Fibroblast of the conjunctiva (primary cell): ENCODE measurements at regions not wholly inside any gene's neighbourhood (a gene's known extent, or its start where the extent isn't known, plus 50 kb on each side); places are given as distances from the start of the nearest gene placed in this dataset.
"Not testable (repeated sequence)": the region's sequence is repeated elsewhere in the genome, so short reads cannot be mapped to it uniquely, and the experiment has no call there.

ENCODE experiments used
- DNase-seq: peaks from one replicate; pipeline ENCODE4 v3.0.0-alpha.2; 2010; ENCODE audit warnings: low read depth

DNA sequence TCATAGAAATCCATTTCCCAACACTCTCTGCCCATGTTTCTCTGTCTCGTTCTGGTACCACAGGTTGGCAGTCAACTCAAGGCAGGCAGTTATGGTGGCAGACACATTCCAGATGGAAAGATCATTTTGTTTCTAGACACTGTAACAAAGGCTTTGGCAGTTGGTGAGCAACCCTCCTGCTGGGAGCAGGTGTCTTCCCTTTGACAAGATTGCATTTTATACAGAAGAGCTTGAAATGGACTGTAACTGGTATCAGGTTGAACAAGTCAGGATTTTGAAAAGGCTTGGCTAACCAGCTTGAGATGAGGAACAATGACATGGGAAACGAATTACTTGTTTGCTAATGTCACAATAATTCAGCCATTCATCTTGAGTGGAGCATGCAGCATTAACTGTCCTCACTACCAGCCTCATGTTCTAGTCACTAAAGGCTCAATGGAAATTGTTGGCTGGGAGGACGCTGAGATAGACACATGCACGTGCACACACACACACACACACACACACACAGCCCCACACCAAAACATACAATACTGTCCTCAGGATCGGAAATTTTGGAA lies 170.0 kb downstream of the SEMA6D start:
- DNase-seq, result no peak

DNA sequence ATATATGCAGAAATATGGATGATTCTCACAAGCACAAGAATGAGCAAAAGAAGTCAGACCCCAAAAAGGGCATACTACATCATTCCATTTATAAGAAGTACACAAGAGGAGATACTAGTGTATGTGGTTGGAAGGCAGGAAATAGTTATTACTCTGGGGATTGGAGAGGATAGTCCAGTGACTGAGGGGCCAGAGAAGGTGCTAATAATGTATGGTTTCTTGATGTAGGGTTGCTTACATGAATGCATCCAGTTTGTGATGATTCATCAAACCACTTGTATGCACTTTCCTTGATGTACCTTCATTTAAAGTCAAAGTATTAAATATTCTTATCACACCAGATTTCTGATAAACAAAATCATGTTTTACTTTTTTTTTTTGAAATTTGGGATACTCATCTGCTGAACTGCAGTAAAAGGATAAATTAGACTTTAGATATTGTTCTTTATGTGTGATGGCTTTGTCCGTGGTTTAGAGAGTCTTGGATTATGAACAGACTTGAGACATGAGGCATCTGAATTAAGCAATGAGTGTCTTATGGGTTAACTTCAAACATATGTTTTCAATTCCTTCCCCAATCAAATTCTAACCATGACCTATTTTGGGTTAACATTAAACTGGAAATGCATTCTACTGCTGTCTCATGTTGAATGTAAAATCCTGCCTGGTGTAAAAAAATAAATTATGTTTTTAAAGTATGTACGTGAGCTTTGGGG lies 171.2 kb downstream of the SEMA6D start:
- DNase-seq, result peak; percentile 12

DNA sequence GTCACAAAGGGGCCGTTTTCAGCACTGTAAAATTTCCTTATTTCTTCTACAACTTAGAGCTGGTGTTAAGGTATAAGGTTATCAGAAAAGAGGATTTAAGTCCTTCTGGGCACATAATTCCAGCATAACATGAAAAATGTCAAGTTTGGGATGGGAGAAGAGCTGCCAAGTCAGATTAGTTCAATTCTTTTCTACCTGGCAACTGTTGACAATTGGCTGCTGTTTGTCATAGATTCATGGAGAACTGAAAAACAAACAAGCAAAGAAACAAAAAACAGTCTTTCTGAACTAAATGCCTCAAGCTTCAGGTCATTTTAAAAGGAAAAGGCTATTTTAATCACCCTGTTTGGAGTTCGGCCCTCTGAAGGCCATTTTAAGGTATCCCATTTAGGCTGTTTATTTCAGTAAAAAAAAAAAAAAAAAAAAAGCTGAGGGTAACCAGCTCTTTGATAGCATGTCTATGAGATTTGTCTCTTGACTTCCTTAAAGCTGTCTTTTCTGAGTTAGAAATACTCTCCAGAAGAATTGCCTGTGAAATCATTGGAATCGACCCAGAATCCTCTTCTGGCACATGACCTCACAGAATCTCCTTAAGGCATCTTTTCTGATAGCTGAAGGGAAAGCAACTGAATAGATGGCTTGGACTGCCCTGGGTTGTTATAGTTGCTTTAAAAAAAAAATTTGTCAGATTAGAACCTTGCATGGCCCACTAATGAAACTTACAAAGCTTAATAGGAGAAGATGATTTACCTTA lies 173.3 kb downstream of the SEMA6D start:
- DNase-seq, result no peak

DNA sequence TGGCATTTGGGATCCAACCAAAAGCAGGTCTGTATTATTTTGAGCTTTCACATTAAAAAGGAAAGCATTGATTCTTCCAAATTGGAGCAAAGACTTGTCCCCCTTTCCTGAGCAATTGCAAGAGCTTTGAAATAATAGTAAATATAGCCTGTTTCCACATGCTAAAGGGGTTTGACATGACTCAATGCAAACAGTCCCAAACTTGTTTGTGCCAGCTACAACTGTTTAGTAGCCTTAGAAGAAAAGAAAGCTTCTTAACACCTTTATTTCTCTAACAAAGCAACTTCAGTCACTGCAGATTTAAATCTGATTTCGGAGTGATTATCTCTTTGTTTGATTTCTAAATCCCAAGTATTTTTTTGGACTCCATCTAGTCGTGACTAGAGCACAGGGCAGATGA lies 180.2 kb downstream of the SEMA6D start:
- no peak for DNase-seq

DNA sequence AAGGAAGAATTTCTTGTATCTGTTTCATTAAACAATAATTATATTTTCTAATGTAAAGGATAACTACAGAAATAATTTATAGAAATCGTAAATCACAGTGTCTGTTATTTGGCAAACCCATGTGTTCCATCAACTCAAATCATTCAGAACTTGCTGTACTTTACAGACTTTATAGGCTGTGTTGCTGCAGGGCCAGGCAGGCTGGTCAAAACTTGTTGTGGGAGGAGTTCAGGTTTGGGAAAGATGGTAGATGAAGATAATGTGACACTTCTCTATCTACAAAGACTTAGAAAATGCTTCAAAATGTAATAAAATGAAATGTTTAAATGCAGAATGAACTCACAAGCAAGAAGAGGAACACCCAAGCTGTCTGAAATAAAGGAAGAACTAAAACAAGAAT lies 183.4 kb downstream of the SEMA6D start:
- DNase-seq, result no peak

GRCh38 chr15:47903368-47903767 lies 186.1 kb downstream of the SEMA6D start:
- no peak for DNase-seq

- DNase-seq, result no peak
Measured at GRCh38 chr15:47908486-47908885, 191.2 kb downstream of the SEMA6D start.

DNA sequence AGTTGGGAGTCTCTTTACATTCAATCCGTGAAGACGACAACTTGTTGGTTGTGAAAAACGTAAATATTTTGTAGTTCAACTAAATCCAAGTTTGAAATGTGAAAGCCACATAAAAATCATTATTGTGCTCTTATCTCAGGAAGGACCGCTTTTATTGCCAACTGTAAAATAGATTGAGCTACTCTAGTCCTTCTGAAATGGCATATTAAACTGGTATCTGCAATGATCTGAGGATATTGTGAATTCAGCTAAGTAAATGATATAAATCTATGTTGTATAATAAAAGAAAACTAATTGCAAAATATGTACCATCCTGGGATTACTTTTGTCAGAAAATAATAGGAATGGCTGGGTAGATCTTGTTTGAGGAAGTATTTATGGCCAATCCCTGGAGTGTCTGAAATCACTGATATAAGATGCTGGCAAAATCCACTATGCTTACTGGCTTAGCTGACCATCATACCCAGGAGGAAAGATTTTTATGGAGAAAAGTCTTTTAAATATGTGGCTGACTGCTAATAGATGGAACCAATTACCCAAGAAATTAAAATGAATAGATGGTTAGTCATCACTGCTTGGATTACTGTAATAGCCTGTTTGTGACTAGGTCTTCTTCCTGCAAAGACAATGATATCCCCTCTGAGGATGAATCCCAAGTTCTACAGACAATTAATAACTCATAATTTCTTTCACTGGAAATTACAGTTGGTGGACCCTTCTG lies 191.8 kb downstream of the SEMA6D start:
- no peak for DNase-seq

DNA sequence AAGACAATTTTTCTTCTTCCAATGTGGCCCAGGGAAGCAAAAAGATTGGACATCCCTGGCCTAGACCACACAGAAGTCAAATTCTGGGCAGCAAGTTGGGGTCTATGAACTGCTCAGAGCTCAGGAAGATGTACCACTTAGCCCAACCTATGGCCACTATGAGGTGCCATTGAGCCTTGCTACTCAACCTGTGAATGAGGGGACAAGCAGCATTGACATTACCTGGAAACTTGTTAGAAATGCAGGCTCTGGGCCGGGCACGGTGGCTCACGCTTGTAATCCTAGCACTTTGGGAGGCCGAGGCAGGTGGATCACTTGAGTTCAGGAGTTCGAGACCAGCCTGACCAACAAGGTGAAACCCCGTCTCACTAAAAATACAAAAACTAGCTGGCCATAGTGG lies 195.6 kb downstream of the SEMA6D start:
- DNase-seq, result not testable (repeated sequence)

DNA sequence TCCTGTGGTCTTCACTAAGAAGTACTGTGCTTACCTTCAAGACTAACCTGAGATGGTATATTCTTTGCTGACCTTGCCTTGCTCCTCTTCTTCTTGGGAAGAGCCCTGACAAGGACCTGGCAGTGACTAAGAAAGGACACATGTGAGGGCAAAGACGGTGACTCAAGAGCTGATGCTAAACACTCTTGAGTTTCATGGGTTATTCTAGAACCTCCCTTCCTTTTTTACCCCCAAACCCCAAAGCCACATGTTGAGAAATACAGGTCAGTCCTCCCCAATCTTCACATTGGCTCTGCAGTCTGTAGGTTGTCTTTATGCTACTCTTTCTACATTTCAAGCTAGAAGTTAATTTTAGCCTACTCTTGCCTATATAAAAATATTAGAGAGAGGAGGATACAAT lies 200.6 kb downstream of the SEMA6D start:
- no peak for DNase-seq

GRCh38 chr15:47918877-47919276 lies 201.6 kb downstream of the SEMA6D start:
- no peak for DNase-seq

DNA sequence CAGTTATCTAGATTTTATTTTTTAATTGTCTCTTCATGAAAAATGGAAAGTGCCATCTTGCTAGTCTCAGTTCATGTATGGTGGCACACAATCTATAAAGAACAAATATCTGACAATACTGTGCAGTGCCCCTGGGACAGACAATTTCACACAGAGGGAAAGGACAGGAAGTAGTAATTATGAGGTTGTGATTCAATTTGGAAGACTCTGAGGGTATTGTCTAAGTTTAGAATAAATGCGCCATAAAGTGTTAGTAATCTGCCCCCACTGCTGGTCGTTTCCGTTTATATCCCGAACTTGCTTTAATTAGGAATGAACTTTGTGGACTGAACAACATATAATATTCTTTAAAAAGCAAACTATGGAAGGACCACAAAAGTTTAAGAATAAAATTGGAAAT lies 196.4 kb upstream of the SLC24A5 start:
- no peak for DNase-seq

- no peak for DNase-seq
Measured at GRCh38 chr15:47929138-47929803, 191.5 kb upstream of the SLC24A5 start.

GRCh38 chr15:47932261-47932660 lies 188.5 kb upstream of the SLC24A5 start:
- no peak for DNase-seq

GRCh38 chr15:47932951-47933641 lies 187.7 kb upstream of the SLC24A5 start:
- DNase-seq, result no peak

GRCh38 chr15:47933865-47934264 lies 186.9 kb upstream of the SLC24A5 start:
- DNase-seq, result no peak

DNA sequence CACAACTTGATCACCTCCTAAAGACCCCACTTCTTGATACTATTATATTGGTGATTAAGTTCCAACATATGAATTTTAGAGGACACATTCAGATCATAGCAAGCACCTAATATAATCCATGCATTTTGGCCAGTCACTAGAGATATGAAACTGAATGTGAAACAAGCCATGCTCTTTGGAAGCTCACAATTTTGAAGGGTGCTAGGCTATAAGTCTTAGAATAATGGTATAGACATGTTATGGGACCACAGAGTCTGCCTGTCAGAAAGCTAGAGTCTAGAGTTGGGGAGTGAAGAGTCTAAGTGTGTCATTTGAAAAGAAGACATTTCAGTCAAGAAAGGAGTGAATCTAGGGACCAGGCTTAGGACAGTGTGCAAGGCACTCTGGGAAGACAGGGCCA lies 186.4 kb upstream of the SLC24A5 start:
- DNase-seq, result no peak

- DNase-seq, result no peak
Measured at GRCh38 chr15:47937834-47938233, 183.0 kb upstream of the SLC24A5 start.

GRCh38 chr15:47944637-47945288 lies 176.0 kb upstream of the SLC24A5 start:
- no peak for DNase-seq

GRCh38 chr15:47945872-47946650 lies 174.7 kb upstream of the SLC24A5 start:
- no peak for DNase-seq
